GM21825 (cell line): ENCODE measurements at regions not wholly inside any gene's neighbourhood (a gene's known extent, or its start where the extent isn't known, plus 50 kb on each side); places are given as distances from the start of the nearest gene placed in this dataset.
"Not testable (repeated sequence)": the region's sequence is repeated elsewhere in the genome, so short reads cannot be mapped to it uniquely, and the experiment has no call there.

ENCODE experiments used
- ATAC-seq: cut with Tn5 transposase; IDR thresholded peaks from one replicate; pipeline ENCODE4 v1.9.1; 2021; ENCODE audit warnings: mild to moderate bottlenecking, moderate library complexity; ENCODE audit not compliant: unreplicated experiment

DNA sequence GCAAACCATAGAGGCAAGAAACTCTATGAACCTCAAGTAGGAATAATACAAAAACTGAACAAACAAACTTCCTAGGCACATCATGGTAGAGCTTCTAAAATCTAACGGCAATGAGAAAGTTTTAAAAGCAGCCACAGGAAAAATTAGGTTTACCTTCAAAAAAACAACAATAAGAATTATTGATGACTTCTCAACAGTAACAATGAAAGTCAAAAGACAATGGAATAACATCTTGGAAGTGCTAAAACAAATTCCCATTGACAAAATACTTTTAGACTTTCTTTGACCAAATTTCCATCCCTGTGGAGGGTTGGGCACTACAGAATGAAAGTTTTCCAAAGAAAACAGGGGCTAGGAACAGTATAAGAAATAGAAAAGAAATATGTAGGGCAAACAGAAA lies 222.9 kb upstream of the ERCC4 start:
- no peak for ATAC-seq

DNA sequence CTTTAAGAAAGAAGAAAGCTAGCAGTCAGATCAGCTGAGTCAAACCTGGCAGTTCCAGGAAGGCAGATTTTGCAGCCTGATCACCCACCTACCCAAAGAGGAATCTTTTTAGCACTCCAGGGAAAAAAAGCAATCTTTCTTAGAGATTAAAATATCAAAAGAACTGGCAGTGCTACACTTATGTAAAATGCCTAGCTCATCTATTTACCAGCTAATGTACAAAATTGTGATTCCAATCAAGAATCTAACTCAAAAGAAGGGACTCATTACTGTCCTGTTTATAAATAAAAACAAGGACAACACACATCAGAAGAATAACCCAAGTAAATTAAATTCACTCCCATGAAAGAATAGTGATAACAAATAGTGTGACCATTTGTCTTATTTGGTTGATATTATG lies 222.4 kb upstream of the ERCC4 start:
- ATAC-seq = no peak

DNA sequence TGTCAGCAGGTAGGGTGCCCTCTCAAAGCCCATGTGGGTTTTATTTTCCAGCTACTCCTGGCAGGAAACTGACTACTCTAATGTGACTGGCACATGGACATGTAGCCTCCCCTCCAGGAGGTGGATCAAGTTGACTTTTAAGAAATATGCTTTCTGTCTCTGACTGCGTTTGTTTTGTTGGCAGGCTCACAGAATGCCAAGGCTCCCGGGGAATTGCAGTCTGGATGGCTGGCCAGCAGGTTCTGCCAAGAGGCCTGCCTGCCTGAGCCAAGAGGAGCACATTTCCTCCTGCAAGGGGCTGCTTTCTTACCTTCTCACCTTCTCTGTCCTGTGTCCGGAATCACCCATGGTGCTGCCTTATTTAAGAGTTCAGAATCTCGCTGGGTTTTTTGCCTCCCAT lies 217.3 kb upstream of the ERCC4 start:
- ATAC-seq = no peak

DNA sequence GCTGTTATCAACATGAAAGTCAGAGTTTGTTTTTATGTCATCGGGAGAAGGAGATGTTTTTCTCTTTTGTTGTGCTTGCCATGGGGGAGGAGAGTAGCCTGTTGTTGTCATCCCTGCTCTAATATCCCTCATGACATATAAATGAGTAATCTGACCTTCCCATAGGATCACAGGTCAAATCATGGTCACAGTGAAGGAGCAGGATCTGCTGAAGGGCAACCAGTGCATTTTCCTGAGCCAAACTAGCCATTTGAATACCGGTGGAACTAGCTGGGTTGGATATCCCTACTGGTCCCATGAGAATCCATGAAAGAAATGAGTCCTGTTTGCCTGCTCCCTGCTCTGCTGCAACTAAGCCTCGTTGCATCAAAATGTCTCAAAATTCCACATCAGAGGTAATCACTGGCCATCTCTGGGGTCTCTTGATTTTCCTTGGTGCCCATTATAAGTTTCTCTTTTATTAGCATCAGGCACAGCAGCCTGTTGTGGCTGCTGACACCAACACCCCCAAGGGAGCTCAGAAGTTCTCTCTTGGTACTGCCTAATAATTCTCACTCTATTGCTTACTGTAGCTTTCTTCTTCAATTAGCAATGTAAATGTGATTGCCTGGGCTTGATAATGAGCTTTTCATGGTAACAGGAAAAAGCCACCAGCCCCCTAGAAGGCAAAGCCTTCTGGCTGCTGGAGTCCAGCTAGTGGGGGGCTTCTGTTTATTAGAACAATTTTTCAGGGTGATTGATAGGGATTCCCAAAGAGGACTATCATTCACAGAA lies 211.4 kb upstream of the ERCC4 start:
- ATAC-seq = no peak

DNA sequence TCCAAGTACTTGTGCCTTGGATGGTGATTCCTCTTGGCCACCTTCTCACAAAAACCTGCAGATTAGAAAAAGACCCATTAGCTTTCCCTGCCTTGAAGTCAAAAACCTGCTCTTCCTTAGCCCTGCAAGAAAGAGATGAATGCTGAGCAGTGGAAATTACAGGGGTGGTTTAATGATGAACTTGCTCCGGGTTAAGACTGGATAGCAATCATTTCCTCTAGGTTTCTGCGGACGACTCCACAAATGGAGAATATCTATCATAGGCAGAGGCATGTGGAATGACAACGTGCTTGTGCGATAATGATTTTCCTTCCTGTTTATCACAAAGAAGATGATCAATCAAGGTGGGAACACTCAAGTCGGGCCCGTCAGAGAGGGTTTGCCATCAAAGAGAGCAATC lies 201.2 kb upstream of the ERCC4 start:
- no peak for ATAC-seq

DNA sequence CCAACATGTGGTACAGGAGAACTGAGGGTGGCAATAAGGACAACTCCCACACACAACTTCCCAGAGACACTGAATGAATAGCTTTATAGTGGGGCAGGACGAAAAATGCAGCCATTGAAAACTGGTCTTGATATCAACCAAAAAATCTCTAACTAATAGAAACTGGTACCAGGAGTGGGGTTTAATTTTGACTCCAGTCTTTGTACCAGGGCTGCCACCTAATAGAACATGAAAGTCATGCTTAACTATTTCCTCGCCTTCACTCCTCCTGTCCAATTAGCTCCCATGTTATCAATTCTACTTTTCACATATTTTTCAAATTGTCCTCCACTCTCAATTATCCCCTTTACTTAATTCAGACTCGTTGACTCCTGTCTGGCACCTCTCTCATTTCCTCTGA lies 192.0 kb upstream of the ERCC4 start:
- ATAC-seq = no peak

DNA sequence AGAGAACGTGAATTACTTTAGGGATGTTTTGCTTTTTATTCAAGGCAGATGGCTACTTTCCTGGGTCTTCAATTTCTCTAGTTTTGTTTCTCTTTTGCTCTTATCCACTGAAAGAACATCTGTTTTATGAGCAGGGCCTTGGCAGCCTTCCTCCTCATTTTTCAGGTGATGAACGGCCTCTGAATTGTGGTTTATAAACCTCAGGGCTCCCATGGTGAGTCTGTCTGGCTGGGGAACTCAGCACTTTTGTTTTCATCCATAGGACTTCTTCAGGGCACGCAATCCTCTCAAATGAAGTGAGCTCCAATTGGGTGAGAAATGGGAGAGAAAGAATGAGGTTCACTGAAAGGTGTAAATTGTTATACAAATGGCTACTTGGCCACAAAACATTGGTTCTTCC lies 186.4 kb upstream of the ERCC4 start:
- no peak for ATAC-seq

DNA sequence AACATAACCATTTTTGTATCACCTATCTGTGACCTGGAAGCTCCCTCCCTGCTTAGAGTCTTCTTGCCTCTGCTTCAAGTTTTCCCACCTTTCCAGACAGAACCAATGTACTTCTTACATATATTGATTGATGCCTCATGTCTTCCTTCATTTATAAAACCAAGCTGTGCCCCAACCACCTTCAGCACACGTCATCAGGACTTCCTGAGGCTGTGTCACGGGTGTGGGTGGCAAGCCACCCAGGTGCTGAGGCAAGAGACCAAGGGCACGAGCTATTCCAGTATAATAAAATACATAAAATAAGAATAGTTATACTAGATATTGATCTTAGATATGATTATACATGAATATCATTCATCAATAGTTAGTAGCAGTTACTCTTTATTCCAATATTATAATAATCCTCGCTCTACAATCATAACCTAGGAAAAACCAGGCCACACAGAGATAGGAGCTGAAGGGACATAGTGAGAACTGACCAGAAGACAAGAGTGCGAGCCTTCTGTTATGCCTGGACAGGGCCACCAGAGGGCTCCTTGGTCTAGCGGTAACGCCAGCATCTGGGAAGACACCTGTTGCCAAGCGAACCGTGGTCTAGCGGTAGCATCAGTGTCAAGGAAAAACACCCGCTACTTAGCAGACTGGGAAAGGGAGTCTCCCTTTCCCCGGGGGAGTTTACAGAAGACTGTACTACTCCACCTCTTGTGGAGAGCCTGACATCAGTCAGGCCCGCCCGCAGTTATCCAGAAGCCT lies 180.2 kb upstream of the ERCC4 start:
- not testable (repeated sequence) for ATAC-seq

DNA sequence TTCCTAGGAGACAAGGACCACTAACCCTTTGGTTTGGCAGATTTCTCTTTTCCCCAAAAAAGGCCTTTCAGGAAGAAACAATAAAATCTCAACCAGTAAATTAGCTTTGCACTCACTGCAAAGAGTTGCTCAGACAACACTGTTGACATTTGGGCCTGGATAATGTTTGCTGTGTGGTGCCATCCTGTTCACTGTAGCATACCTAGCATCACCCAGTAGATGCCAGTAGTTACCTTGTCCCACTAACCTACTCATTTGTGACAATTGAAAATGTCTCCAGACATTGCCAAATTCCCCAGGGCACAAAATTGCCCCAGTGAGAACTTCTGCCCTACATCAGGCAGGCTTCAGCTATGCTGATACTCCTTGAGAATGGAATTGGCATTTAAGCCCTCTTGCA lies 177.0 kb upstream of the ERCC4 start:
- no peak for ATAC-seq

DNA sequence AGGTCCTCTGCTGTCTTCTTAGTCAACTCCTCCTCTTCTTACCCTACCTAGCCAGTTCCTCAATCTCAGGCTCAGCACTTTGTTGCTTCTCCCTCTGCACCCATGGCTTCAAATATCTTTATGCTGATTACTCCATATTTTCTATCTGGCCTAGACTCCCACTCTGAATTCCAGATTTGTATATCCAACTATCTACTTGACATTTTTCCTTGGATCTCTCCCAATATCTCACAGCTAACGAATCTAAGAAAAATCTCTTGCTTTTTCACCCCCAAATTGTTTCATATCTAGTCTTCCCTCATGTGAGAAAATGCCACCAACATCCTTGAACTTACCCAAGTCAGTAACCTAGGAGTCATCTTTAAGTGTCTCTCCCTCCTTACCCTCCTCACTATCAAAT lies 176.4 kb upstream of the ERCC4 start:
- ATAC-seq = no peak

DNA sequence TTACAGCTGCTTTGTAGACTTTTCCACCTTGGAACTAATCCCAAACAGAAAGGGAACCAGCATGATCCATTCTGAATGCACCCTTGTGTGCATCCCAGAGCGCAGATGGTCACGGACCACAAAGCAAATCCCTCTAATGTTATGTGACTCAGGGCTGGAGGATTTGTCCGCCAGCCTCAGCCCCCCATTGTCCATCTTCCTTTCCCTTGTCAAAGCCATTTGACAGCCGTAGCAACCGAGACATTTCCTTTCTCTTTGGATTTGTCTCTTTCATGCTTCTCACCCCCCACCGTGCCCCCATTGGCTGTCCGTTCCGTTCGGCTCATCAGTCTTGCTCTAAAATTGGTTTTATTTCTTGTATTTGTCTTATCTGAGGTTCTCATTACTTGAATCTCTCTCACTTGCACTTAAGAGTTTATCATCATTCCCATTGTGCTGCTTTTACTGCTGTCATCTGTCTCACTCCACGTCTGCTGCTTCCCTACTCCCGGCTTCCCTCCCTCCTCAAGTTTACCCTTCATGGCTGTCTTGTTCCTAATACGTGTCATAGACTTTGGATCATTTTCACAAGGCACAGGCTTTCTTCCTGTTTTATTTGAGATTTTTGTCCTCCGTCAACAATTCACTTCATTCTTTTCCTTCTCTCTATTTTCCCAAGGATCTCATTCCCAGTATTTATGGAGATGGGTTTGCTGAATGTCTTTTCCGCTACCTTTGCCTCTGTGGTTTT lies 163.4 kb upstream of the ERCC4 start:
- no peak for ATAC-seq

DNA sequence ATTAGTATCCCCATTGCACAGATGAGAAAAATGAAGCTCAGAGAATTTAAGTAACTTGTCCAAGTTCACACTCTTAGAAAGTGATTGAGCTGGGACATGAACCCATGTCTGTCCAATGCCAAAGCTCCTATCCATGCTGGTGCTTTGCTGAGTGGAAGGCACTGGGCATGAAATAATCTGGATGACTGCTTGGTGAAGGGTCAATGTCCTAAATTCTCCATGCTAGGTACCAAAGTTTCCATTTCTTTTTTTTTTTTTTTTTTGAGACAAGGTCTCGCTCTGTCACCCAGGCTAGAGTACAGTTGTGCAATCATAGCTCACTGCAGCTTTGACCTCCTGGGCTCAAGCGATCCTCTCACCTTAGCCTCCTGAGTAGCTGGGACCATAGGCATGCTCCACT lies 153.6 kb upstream of the ERCC4 start:
- ATAC-seq = no peak

DNA sequence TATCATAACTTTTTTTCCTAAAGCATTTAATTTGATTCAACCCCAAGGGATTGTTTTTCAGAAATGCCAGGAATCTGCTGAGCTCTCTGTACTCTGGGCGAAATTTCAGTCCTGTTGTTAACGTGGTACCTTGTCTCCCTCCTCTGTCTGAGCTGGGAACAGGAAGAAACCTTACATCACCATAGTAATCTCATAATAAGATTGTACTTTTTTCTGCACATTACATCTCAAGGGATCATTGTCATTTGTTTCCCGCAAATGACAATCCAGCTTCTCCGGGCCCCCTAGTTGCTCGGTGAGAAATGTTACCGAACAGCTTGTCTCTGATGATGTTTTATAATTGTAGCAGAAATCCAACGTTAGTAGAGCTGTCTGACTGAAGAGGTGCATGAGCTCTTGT lies 152.7 kb upstream of the ERCC4 start:
- ATAC-seq = no peak

DNA sequence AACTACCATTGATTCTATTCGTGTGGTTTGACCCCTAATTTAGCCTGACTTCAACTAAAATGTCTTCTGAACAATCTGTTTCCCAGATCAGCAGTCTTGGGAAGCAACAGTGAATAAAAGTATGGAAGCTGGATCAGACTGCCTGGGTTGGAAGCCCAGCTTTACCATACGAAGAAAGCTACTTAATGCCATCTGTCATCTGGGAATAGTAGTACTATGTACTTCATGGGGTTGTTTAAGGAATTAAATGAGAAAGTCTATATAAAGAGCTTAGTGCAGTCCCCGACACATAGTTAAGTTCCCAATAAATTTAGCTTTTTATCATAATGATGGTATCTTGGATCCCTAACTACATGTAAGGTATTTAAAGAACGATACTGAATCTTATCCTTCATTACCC lies 151.5 kb upstream of the ERCC4 start:
- no peak for ATAC-seq

DNA sequence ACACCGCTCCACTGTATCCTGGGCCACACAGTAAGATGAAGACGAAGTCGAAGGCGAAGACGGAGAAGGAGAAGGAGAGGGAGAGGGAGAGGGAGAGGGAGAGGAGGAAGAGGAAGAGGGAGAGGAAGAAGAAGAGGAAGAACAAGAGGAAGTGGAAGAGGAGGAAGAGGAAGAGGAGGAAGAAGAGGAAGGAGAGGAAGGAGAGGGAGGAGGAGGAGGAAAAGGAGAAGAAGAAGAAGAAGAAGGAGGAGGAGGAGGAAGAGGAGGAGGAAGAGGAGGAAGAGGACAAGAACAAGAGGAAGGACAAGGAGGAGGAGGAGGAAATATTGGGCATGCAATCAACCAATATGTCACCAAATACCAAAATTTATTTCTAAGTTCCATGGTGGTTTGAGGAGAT lies 149.5 kb upstream of the ERCC4 start:
- no peak for ATAC-seq

DNA sequence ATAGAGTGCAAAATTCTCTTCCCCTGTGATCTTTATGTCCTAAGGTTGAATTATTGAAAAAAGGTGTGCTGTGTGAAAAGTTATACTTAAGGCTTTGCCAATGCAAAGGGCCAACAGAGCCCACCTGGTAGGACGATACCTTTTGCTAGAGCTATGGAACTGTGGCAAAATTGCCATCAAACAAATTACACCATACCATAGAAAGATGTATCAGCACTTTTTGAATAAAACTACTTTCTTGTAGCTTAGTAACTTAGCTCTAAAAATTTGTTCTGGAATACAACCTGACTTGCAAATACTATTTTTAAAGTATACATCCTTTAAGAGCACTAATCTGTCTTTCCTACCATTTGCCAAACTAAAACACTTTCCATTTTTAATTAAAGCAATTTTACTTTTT lies 147.2 kb upstream of the ERCC4 start:
- ATAC-seq = no peak

DNA sequence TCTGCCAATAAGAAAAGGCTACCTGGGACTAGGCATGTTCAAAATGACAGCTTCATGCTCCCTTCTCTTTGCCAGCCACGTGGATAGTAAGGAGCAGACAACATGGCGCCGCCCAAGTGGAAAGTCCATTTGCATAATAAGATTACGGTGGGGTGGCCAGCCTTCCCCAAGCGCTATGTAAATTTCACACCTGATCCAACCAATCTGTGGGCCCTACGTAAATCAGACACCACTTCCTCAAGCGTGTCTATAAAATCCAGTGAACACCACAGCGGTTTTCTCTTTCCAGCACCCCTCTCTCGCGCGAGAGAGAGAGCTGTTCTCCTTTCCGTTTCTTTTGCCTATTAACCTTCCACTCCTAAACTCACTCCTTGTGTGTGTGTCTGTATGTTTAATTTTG lies 140.3 kb upstream of the ERCC4 start:
- no peak for ATAC-seq

DNA sequence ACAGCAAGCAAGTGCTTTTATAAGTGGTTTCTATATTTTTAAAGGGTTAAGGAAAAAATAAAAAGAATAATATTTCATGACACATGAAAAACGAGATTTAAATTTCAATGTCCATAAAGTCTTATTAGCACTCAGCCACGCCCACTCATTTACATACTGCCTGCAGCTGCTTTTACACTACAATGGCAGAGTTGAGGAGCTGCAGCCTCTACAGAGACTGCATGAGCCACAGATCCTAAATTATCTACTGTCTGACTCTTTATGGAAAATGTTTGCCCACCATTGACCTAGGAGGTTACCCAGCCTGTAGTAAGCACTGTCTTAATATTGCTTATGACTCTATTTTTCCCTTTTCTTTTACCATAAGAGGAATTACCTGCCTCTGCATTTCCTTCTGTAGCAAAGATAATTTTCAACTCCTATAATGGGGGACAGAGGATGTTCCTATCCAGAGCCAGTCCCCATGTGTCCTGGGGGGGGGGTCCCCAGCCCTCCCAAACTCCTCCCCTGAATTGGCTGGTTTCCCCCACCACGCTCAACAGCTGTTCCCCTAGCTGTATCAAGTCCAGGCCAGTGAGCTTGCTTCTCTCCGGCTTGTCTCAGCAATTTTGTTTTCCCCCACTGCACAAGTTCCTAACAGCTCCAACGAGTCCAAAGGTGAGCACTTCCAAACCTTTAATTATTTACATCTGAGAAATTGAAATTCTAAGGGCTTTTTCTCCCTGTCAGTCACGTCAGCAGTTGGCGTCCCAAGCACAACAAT lies 139.4 kb upstream of the ERCC4 start:
- no peak for ATAC-seq

DNA sequence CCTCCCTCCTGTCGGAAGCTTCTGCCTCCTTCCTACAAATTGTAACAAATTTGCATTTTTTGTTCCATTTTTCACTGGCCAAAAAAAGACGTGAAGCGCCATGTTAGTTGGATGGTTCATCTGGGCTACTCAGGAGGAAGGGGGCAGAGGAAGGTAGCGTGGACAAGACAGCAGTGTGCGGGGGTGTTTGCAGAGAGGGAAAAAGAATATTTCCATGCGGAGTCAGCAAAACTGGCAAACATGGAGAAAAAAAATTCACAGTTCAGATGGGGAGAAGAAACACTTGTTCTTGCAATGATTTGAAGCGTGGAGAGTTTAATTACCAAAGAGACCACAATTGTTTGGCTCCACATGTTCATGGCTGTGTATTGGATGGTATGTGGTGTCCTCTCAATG lies 138.8 kb upstream of the ERCC4 start:
- no peak for ATAC-seq

DNA sequence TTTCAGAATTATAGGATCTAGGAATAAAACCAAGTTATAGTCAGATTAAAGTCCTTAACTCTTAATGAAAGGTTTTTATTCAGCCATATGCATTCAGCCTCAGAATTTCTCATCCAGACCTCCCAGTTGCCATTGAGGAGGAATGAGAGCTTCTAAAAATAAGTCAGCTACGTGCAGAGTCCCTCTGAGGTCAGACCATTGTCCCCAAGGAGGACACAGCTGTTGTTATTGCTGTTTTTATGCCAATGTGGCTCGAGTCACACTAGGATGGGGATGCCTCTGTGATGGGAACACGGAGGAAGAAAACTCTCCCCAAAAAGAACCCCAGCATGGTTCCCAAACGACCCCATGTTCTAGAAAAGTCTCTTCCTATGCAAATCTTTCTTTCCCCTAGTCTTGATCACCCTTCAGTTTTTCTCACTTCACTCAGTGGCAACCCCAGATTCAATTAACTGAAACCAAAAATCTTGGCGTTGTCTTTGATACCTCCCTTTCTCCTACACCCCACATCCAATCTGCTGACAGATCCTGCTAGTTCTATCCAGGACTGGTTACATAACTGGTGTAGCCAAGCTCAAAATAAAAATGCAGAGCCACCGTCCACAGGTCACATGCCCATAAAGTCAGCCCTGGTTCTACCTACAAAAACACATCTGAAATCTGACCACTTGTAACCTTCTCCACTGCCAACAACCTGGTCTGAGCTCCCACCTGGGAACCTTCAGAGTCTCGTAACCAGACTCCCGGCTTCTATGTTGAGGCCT lies 138.2 kb upstream of the ERCC4 start:
- no peak for ATAC-seq

DNA sequence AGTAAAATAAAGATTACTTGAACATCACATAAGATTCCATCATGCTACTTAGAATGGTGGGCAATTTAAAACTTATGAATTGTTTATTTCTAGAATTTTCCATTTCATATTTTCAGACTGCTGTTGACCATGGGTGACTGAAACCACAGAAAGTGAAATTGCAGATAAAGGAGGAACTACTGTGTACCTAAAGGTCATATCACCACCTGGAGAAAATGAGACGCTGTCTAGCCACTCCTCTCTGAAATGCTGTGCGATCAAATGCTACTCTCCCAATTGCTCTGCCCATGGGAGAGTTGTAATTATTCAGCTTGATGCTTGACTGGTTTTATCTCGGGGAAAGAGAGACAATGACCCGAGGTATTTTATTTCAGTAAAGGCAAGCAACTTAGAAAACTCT lies 128.9 kb upstream of the ERCC4 start:
- no peak for ATAC-seq
